Suprapubic skin (tissue), 4 donors: ENCODE measurements at regions not wholly inside any gene's neighbourhood (a gene's known extent, or its start where the extent isn't known, plus 50 kb on each side); places are given as distances from the start of the nearest gene placed in this dataset.

ENCODE experiments used
- DNase-seq, 2 donors: peaks; one replicate each; pipeline ENCODE4 v3.0.0-alpha.2; 2019; ENCODE audit warnings: low spot score in 2 of 2
- H3K27ac ChIP-seq: fragments of 200-600 bp; sonication (generic); one replicate; pipeline ENCODE4 v1.5.1; 2019
- H3K27me3 ChIP-seq: fragments of 200-600 bp; sonication (generic); one replicate; pipeline ENCODE4 v1.5.1; 2019
- H3K36me3 ChIP-seq: fragments of 200-600 bp; sonication (generic); one replicate; pipeline ENCODE4 v1.5.1; 2019
- H3K4me1 ChIP-seq: fragments of 200-600 bp; sonication (generic); one replicate; pipeline ENCODE4 v1.5.1; 2019
- H3K4me3 ChIP-seq: fragments of 200-600 bp; sonication (generic); one replicate; pipeline ENCODE4 v1.5.1; 2019; ENCODE audit warnings: mild to moderate bottlenecking
- H3K9me3 ChIP-seq: fragments of 200-600 bp; sonication (generic); one replicate; pipeline ENCODE4 v1.5.1; 2019
- CTCF ChIP-seq, 2 donors: fragments of 200-600 bp in 1 of 2; fragments of 450-650 bp in 1 of 2; sonication (generic) in 1 of 2; IDR thresholded peaks; one replicate each; pipeline ENCODE4 v1.5.1; 2016 to 2019; ENCODE audit warnings: antibody characterized with exemption in 2 of 2, mild to moderate bottlenecking in 1 of 2, moderate library complexity in 1 of 2
- EP300 ChIP-seq: sonication (generic); formaldehyde crosslinking; IDR thresholded peaks from one replicate; pipeline ENCODE4 v1.6.1; 2017; ENCODE audit warnings: antibody characterized with exemption
- POLR2A ChIP-seq, 2 donors: fragments of 450-650 bp; IDR thresholded peaks; one replicate each; pipeline ENCODE4 v1.6.1; 2017; ENCODE audit warnings: antibody characterized with exemption in 2 of 2, mild to moderate bottlenecking in 2 of 2, moderate library complexity in 2 of 2
- POLR2AphosphoS5 ChIP-seq, 3 donors: sonication (generic); formaldehyde crosslinking; IDR thresholded peaks; one replicate each; pipeline ENCODE4 v1.6.1; 2017; ENCODE audit warnings: antibody characterized with exemption in 3 of 3
- WGBS: methylation state at CpG from one replicate; pipeline ENCODE4 v1.1.5; 2018; 5-methylcytosine and 5-hydroxymethylcytosine counted together

GRCh38 chr10:58086144-58086762 lies 181.4 kb downstream of the IPMK start:
- Histone ChIP-seq H3K9me3 (no peaks in the 10 kb centered on the region), H3K27ac (no peak overlapping the region), H3K4me3 (no peak overlapping the region), H3K4me1 (no peaks in the 10 kb centered on the region), H3K36me3 (no peaks in the 10 kb centered on the region), H3K27me3 (no peaks in the 10 kb centered on the region)
- DNase-seq = no peak
- no peak for TF ChIP-seq POLR2AphosphoS5 (IDR thresholded peaks at IDR 0.05)
- TF ChIP-seq EP300 = no peak
- no peak for TF ChIP-seq CTCF (IDR thresholded peaks at IDR 0.05)
- TF ChIP-seq POLR2A (IDR thresholded peaks at IDR 0.05) = no peak
- WGBS = 20% methylated on average over 2 of the region's 2 CpGs

- Histone ChIP-seq H3K4me3 (no peak overlapping the region), H3K36me3 (no peaks in the 10 kb centered on the region), H3K9me3 (no peaks in the 10 kb centered on the region), H3K27ac (no peak overlapping the region), H3K4me1 (no peaks in the 10 kb centered on the region), H3K27me3 (no peaks in the 10 kb centered on the region)
- no peak for DNase-seq
- WGBS = 78% methylated on average over 3 of the region's 3 CpGs
- TF ChIP-seq EP300 = no peak
Observed at GRCh38 chr10:58082248-58082647, 185.4 kb downstream of the IPMK start.

GRCh38 chr10:58081353-58081752 lies 186.3 kb downstream of the IPMK start:
- Histone ChIP-seq H3K9me3 (no peaks in the 10 kb centered on the region), H3K36me3 (no peaks in the 10 kb centered on the region), H3K27me3 (no peaks in the 10 kb centered on the region), H3K27ac (no peak overlapping the region), H3K4me3 (no peak overlapping the region), H3K4me1 (no peaks in the 10 kb centered on the region)
- whole genome bisulfite sequencing = 44% methylated on average over 2 of the region's 2 CpGs
- TF ChIP-seq EP300 = no peak
- TF ChIP-seq POLR2A (IDR thresholded peaks at IDR 0.05) = no peak
- no peak for TF ChIP-seq POLR2AphosphoS5 (IDR thresholded peaks at IDR 0.05)
- TF ChIP-seq CTCF (IDR thresholded peaks at IDR 0.05) = no peak
- DNase-seq = no peak

- no peak for DNase-seq
- H3K4me1 ChIP-seq = no peaks in the 10 kb centered on the region
- no peaks in the 10 kb centered on the region for H3K9me3 ChIP-seq
- TF ChIP-seq CTCF (IDR thresholded peaks at IDR 0.05) = no peak
- TF ChIP-seq EP300 = no peak
- no peak for TF ChIP-seq POLR2A (IDR thresholded peaks at IDR 0.05)
- TF ChIP-seq POLR2AphosphoS5 (IDR thresholded peaks at IDR 0.05) = no peak
- 85% methylated on average over 2 of the region's 2 CpGs for WGBS
- no peaks in the 10 kb centered on the region for H3K36me3 ChIP-seq
- no peaks in the 10 kb centered on the region for H3K27me3 ChIP-seq
- H3K4me3 ChIP-seq = no peak overlapping the region
- H3K27ac ChIP-seq = no peak overlapping the region
Observed at GRCh38 chr10:58079461-58079860, 188.2 kb downstream of the IPMK start.

- WGBS = 72% methylated on average over 3 of the region's 3 CpGs
- Histone ChIP-seq H3K36me3 (no peaks in the 10 kb centered on the region), H3K27ac (no peak overlapping the region), H3K27me3 (no peaks in the 10 kb centered on the region), H3K4me1 (no peaks in the 10 kb centered on the region), H3K9me3 (no peaks in the 10 kb centered on the region), H3K4me3 (no peak overlapping the region)
- no peak for TF ChIP-seq POLR2A (IDR thresholded peaks at IDR 0.05)
- no peak for TF ChIP-seq CTCF (IDR thresholded peaks at IDR 0.05)
- TF ChIP-seq POLR2AphosphoS5 (IDR thresholded peaks at IDR 0.05) = no peak
- TF ChIP-seq EP300 = no peak
- DNase-seq = no peak
Observed at GRCh38 chr10:58072634-58073033, 195.1 kb downstream of the IPMK start.

GRCh38 chr10:58070956-58071355 lies 196.7 kb downstream of the IPMK start:
- Histone ChIP-seq H3K27me3 (no peaks in the 10 kb centered on the region), H3K4me1 (no peaks in the 10 kb centered on the region), H3K9me3 (no peaks in the 10 kb centered on the region), H3K27ac (no peak overlapping the region), H3K36me3 (no peaks in the 10 kb centered on the region), H3K4me3 (no peak overlapping the region)
- DNase-seq = no peak
- TF ChIP-seq POLR2AphosphoS5 (IDR thresholded peaks at IDR 0.05) (no peak), POLR2A (IDR thresholded peaks at IDR 0.05) (no peak), CTCF (IDR thresholded peaks at IDR 0.05) (no peak), EP300 (no peak)
- 60% methylated on average over 6 of the region's 6 CpGs for WGBS
